GM19467 (cell line): ENCODE measurements at regions not wholly inside any gene's neighbourhood (a gene's known extent, or its start where the extent isn't known, plus 50 kb on each side); places are given as distances from the start of the nearest gene placed in this dataset.
"Not testable (repeated sequence)": the region's sequence is repeated elsewhere in the genome, so short reads cannot be mapped to it uniquely, and the experiment has no call there.

Experiments used
- ATAC-seq: cut with Tn5 transposase; IDR thresholded peaks from one replicate; pipeline ENCODE4 v1.9.1; 2021; ENCODE audit warnings: mild to moderate bottlenecking, moderate library complexity; ENCODE audit not compliant: unreplicated experiment

GRCh38 chr14:97129639-97130038, 332.5 kb downstream of the VRK1 start:
- ATAC-seq = no peak

- ATAC-seq = not testable (repeated sequence)
These were observed 338.7 kb downstream of the VRK1 start for GRCh38 chr14:97135847-97136246.

- no peak for ATAC-seq
These were observed 340.5 kb downstream of the VRK1 start for GRCh38 chr14:97137705-97138104.

- no peak for ATAC-seq
These were observed 341.6 kb downstream of the VRK1 start for GRCh38 chr14:97138801-97139200.

- no peak for ATAC-seq
These were observed 345.8 kb downstream of the VRK1 start for GRCh38 chr14:97143011-97143410.

GRCh38 chr14:97143456-97143855, 346.3 kb downstream of the VRK1 start:
- ATAC-seq = no peak

- not testable (repeated sequence) for ATAC-seq
These were observed 350.8 kb downstream of the VRK1 start for GRCh38 chr14:97148021-97148420.

GRCh38 chr14:97149775-97150174, 352.6 kb downstream of the VRK1 start:
- ATAC-seq = no peak

GRCh38 chr14:97153527-97153926, 356.3 kb downstream of the VRK1 start:
- no peak for ATAC-seq

GRCh38 chr14:97155320-97155719, 358.1 kb downstream of the VRK1 start:
- no peak for ATAC-seq

GRCh38 chr14:97155814-97156213, 358.6 kb downstream of the VRK1 start:
- ATAC-seq = no peak

GRCh38 chr14:97156705-97157104, 359.5 kb downstream of the VRK1 start:
- ATAC-seq = no peak

GRCh38 chr14:97158102-97158501, 360.9 kb downstream of the VRK1 start:
- ATAC-seq = no peak

GRCh38 chr14:97159124-97159523, 361.9 kb downstream of the VRK1 start:
- no peak for ATAC-seq

- no peak for ATAC-seq
These were observed 365.4 kb downstream of the VRK1 start for GRCh38 chr14:97162621-97163020.

- ATAC-seq = no peak
These were observed 366.8 kb downstream of the VRK1 start for GRCh38 chr14:97164021-97164420.

- ATAC-seq = no peak
These were observed 369.3 kb downstream of the VRK1 start for GRCh38 chr14:97166497-97166896.

GRCh38 chr14:97167577-97167976, 370.4 kb downstream of the VRK1 start:
- not testable (repeated sequence) for ATAC-seq

- no peak for ATAC-seq
These were observed 375.5 kb downstream of the VRK1 start for GRCh38 chr14:97172644-97173043.

GRCh38 chr14:97177016-97177415, 379.8 kb downstream of the VRK1 start:
- no peak for ATAC-seq

- ATAC-seq = no peak
These were observed 380.5 kb downstream of the VRK1 start for GRCh38 chr14:97177635-97178034.

GRCh38 chr14:97178781-97179180, 381.6 kb downstream of the VRK1 start:
- ATAC-seq = no peak

GRCh38 chr14:97179573-97179972, 382.4 kb downstream of the VRK1 start:
- ATAC-seq = no peak
